NCI-H1105 treated with DMSO at 0.1 percent for 48 hours (cell line): ENCODE measurements at regions not wholly inside any gene's neighbourhood (a gene's known extent, or its start where the extent isn't known, plus 50 kb on each side); places are given as distances from the start of the nearest gene placed in this dataset.

ENCODE experiments used
- DNase-seq: peaks from one replicate; lab custom pipeline; 2025; lab: John Stamatoyannopoulos, UW

GRCh38 chr5:38029397-38030065 lies 189.7 kb upstream of the GDNF start:
- no peak for DNase-seq

- DNase-seq = no peak
Measured at GRCh38 chr5:38023799-38024198, 184.0 kb upstream of the GDNF start.

GRCh38 chr5:38023371-38023770 lies 183.5 kb upstream of the GDNF start:
- no peak for DNase-seq

GRCh38 chr5:38022631-38023030 lies 182.8 kb upstream of the GDNF start:
- no peak for DNase-seq

GRCh38 chr5:38018016-38018415 lies 178.2 kb upstream of the GDNF start:
- DNase-seq = no peak

GRCh38 chr5:38013107-38013506 lies 173.3 kb upstream of the GDNF start:
- no peak for DNase-seq

GRCh38 chr5:38011668-38012188 lies 171.9 kb upstream of the GDNF start:
- no peak for DNase-seq

GRCh38 chr5:38009749-38010358 lies 170.0 kb upstream of the GDNF start:
- DNase-seq = peak; percentile 20

- DNase-seq = peak; percentile 79
Measured at GRCh38 chr5:38008198-38008597, 168.4 kb upstream of the GDNF start.

GRCh38 chr5:37999593-37999992 lies 159.8 kb upstream of the GDNF start:
- no peak for DNase-seq

- no peak for DNase-seq
Measured at GRCh38 chr5:37996918-37997317, 157.1 kb upstream of the GDNF start.

- DNase-seq = no peak
Measured at GRCh38 chr5:37994729-37995128, 154.9 kb upstream of the GDNF start.

- DNase-seq = no peak
Measured at GRCh38 chr5:37991301-37992299, 151.8 kb upstream of the GDNF start.

GRCh38 chr5:37989884-37990283 lies 150.0 kb upstream of the GDNF start:
- no peak for DNase-seq

GRCh38 chr5:37988454-37989046 lies 148.7 kb upstream of the GDNF start:
- no peak for DNase-seq

- no peak for DNase-seq
Measured at GRCh38 chr5:37984300-37984699, 144.5 kb upstream of the GDNF start.

- DNase-seq = no peak
Measured at GRCh38 chr5:37983463-37983862, 143.6 kb upstream of the GDNF start.

GRCh38 chr5:37979559-37979958 lies 139.7 kb upstream of the GDNF start:
- DNase-seq = no peak

- no peak for DNase-seq
Measured at GRCh38 chr5:37975531-37975930, 135.7 kb upstream of the GDNF start.

- DNase-seq = no peak
Measured at GRCh38 chr5:37971483-37972024, 131.7 kb upstream of the GDNF start.

- DNase-seq = no peak
Measured at GRCh38 chr5:37966871-37967270, 127.0 kb upstream of the GDNF start.

- no peak for DNase-seq
Measured at GRCh38 chr5:37966291-37966690, 126.5 kb upstream of the GDNF start.
